Activated CD4-positive, alpha-beta memory T cell treated with anti-CD3 and anti-CD28 coated beads for 36 hours (primary cell): ENCODE measurements at regions not wholly inside any gene's neighbourhood (a gene's known extent, or its start where the extent isn't known, plus 50 kb on each side); places are given as distances from the start of the nearest gene placed in this dataset.

Source experiments
- CTCF ChIA-PET: fragments of 350-600 bp; sonication (Branson Sonifier 250); formaldehyde crosslinking; loops from one replicate; lab custom pipeline; 2021; ENCODE audit warnings: antibody characterized with exemption, inconsistent platforms; lab: Charles Lee
- POLR2A ChIA-PET: fragments of 350-600 bp; sonication (Branson Sonifier 250); formaldehyde crosslinking; loops from one replicate; lab custom pipeline; 2021; ENCODE audit warnings: antibody characterized with exemption; lab: Charles Lee
- DNase-seq: peaks from one replicate; pipeline ENCODE4 v3.0.0-alpha.2; 2020
- H3K27ac Mint-ChIP-seq: one replicate; pipeline ENCODE4 v1.8.0; 2021; ENCODE audit warnings: mixed read lengths
- H3K27me3 Mint-ChIP-seq: one replicate; pipeline ENCODE4 v1.8.0; 2021; ENCODE audit warnings: mixed read lengths
- H3K36me3 Mint-ChIP-seq: one replicate; pipeline ENCODE4 v1.8.0; 2021; ENCODE audit warnings: mixed read lengths
- H3K4me1 Mint-ChIP-seq: one replicate; pipeline ENCODE4 v1.8.0; 2021; ENCODE audit warnings: low read depth, mixed read lengths
- H3K4me3 Mint-ChIP-seq: one replicate; pipeline ENCODE4 v1.8.0; 2021; ENCODE audit warnings: mild to moderate bottlenecking, mixed read lengths
- H3K9me3 Mint-ChIP-seq: one replicate; pipeline ENCODE4 v1.8.0; 2021; ENCODE audit warnings: mixed read lengths
- intact Hi-C: fragments of 100-400 bp; cut with micrococcal nuclease; formaldehyde crosslinking; loops from one replicate; pipeline ENCODE4 v1.15.1; 2023

DNA sequence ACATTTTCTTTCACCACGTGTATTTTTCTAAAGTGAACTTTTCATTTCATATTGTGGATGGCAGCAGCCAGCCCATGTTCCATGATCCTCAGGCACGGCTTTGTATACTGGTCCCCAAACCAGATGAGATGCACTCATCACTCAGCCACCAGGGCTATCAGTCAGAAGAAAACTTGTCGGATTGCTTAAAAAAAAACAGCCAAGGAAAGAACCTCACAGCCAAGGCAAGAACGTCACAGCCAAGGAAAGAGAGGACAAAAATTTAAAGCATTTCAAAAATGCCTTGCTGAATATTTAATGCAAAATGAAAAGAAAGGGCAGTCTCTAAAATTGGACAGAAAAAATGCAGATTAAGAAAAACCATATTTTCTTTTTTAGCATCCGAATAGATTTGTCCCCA lies 333.3 kb downstream of the PDGFC start:
- intact Hi-C loops, result no loop called here
- H3K4me3 Mint-ChIP-seq, result no peak overlapping the region
- DNase-seq, result no peak
- H3K27ac Mint-ChIP-seq, result no peak overlapping the region
- H3K36me3 Mint-ChIP-seq, result no peaks in the 10 kb centered on the region
- H3K27me3 Mint-ChIP-seq, result no peaks in the 10 kb centered on the region
- H3K4me1 Mint-ChIP-seq, result no peaks in the 10 kb centered on the region
- H3K9me3 Mint-ChIP-seq, result peaks cover 12% of the 10 kb centered on the region
- POLR2A ChIA-PET, result no interaction called here
- CTCF ChIA-PET, result no interaction called here

- intact Hi-C loops, result no loop called here
- DNase-seq, result no peak
Measured at GRCh38 chr4:156636381-156636780, 335.2 kb downstream of the PDGFC start.

DNA sequence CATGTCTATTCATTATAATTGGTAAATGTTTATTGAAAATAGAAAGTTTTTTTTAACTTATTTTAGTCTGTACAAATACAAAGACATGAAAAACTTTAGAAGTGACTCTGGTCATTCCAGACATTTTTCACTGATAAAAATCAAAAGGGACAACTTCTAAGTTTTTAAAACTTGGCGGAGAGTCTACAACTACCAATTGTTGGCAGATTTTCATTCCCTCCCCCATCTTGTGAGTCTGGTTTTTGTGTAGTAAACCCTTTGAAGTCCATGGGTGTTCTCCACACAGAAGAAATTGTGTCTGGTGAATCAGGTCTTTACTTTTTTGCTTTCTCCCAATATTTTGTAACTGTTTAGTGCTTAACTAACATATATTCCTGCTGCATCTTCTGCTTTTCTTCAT lies 336.5 kb downstream of the PDGFC start:
- DNase-seq, result no peak
- H3K4me3 Mint-ChIP-seq, result no peak overlapping the region
- ChIA-PET CTCF (no interaction called here), POLR2A (no interaction called here)
- H3K27me3 Mint-ChIP-seq, result no peaks in the 10 kb centered on the region
- H3K36me3 Mint-ChIP-seq, result no peaks in the 10 kb centered on the region
- H3K4me1 Mint-ChIP-seq, result no peaks in the 10 kb centered on the region
- intact Hi-C loops, result no loop called here
- H3K9me3 Mint-ChIP-seq, result peaks cover 13% of the 10 kb centered on the region
- no peak overlapping the region for H3K27ac Mint-ChIP-seq

More at GRCh38 chr4:156636381-156636780, 335.2 kb downstream of the PDGFC start:
- ChIA-PET POLR2A (no interaction called here), CTCF (no interaction called here)
- H3K27me3 Mint-ChIP-seq, result no peaks in the 10 kb centered on the region
- H3K9me3 Mint-ChIP-seq, result peaks cover 11% of the 10 kb centered on the region
- no peak overlapping the region for H3K27ac Mint-ChIP-seq
- no peaks in the 10 kb centered on the region for H3K4me1 Mint-ChIP-seq
- no peaks in the 10 kb centered on the region for H3K36me3 Mint-ChIP-seq
- no peak overlapping the region for H3K4me3 Mint-ChIP-seq

- Mint-ChIP-seq H3K9me3 (peaks cover 16% of the 10 kb centered on the region), H3K4me3 (no peak overlapping the region), H3K27ac (no peak overlapping the region), H3K4me1 (no peaks in the 10 kb centered on the region), H3K36me3 (no peaks in the 10 kb centered on the region), H3K27me3 (no peaks in the 10 kb centered on the region)
- ChIA-PET CTCF (no interaction called here), POLR2A (no interaction called here)
- no peak for DNase-seq
- intact Hi-C loops, result no loop called here
Measured at GRCh38 chr4:156634612-156635011, 337.0 kb downstream of the PDGFC start.

- no peak for DNase-seq
- H3K4me1 Mint-ChIP-seq, result no peaks in the 10 kb centered on the region
- H3K9me3 Mint-ChIP-seq, result peaks cover 10% of the 10 kb centered on the region
- ChIA-PET CTCF (no interaction called here), POLR2A (no interaction called here)
- no peak overlapping the region for H3K27ac Mint-ChIP-seq
- no peak overlapping the region for H3K4me3 Mint-ChIP-seq
- H3K27me3 Mint-ChIP-seq, result no peaks in the 10 kb centered on the region
- intact Hi-C loops, result no loop called here
- no peaks in the 10 kb centered on the region for H3K36me3 Mint-ChIP-seq
Measured at GRCh38 chr4:156633847-156634246, 337.8 kb downstream of the PDGFC start.

GRCh38 chr4:156628858-156629257 lies 342.7 kb downstream of the PDGFC start:
- POLR2A ChIA-PET, result no interaction called here
- H3K9me3 Mint-ChIP-seq, result peaks cover 10% of the 10 kb centered on the region
- no peak overlapping the region for H3K4me3 Mint-ChIP-seq
- no peaks in the 10 kb centered on the region for H3K4me1 Mint-ChIP-seq
- DNase-seq, result no peak
- H3K36me3 Mint-ChIP-seq, result no peaks in the 10 kb centered on the region
- H3K27me3 Mint-ChIP-seq, result no peaks in the 10 kb centered on the region
- CTCF ChIA-PET, result no interaction called here
- intact Hi-C loops, result no loop called here
- no peak overlapping the region for H3K27ac Mint-ChIP-seq

DNA sequence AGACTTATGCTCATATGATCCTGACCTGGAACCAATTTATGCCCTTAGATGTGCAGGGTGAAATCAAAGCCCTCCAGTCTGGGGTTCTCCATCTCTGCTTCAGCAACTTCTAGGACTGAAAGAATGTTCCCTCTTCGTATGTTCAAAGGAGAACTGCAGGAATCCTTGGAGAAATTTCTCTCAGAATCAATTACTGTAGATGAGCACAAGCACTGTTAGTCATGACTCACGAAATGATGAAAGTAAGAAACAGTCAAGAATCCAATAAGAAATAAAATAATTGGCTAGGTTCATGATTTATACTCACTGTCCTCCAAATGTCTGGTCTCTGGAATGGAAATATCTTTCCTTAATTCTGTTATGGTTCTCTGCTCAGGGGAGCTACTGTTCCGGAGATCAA lies 348.2 kb downstream of the PDGFC start:
- Mint-ChIP-seq H3K36me3 (no peaks in the 10 kb centered on the region), H3K4me1 (no peaks in the 10 kb centered on the region), H3K9me3 (peaks cover 13% of the 10 kb centered on the region), H3K27ac (no peak overlapping the region), H3K4me3 (no peak overlapping the region), H3K27me3 (no peaks in the 10 kb centered on the region)
- no peak for DNase-seq
- CTCF ChIA-PET, result no interaction called here
- POLR2A ChIA-PET, result no interaction called here
- intact Hi-C loops, result no loop called here

DNA sequence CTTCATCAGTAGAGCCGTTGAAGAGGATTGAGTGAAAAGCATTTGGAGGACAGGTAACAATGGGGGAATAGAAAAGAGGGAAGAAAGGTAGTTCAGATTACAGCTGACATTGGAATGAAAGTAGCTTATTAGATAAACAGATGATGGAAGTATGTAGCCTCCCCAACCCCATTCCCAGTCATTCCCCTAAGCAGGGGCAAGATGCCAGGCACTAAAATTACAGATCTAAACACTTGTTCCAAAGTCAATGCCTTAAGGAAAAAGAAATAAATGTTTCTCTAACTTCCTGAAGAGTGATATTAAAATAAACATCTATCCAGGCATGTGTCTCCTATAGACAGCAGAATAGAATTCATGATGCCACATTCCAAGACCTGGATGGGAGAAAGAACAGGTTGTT lies 350.8 kb downstream of the PDGFC start:
- Mint-ChIP-seq H3K27me3 (no peaks in the 10 kb centered on the region), H3K9me3 (peaks cover 10% of the 10 kb centered on the region), H3K4me1 (no peaks in the 10 kb centered on the region), H3K27ac (no peak overlapping the region), H3K36me3 (no peaks in the 10 kb centered on the region), H3K4me3 (no peak overlapping the region)
- no peak for DNase-seq
- intact Hi-C loops, result no loop called here
- ChIA-PET CTCF (no interaction called here), POLR2A (no interaction called here)

- Mint-ChIP-seq H3K27ac (no peak overlapping the region), H3K4me3 (no peak overlapping the region), H3K4me1 (no peaks in the 10 kb centered on the region), H3K36me3 (no peaks in the 10 kb centered on the region), H3K27me3 (no peaks in the 10 kb centered on the region), H3K9me3 (peaks cover 10% of the 10 kb centered on the region)
- intact Hi-C loops, result no loop called here
- DNase-seq, result no peak
- POLR2A ChIA-PET, result no interaction called here
- CTCF ChIA-PET, result no interaction called here
Measured at GRCh38 chr4:156619154-156619934, 352.3 kb downstream of the PDGFC start.

DNA sequence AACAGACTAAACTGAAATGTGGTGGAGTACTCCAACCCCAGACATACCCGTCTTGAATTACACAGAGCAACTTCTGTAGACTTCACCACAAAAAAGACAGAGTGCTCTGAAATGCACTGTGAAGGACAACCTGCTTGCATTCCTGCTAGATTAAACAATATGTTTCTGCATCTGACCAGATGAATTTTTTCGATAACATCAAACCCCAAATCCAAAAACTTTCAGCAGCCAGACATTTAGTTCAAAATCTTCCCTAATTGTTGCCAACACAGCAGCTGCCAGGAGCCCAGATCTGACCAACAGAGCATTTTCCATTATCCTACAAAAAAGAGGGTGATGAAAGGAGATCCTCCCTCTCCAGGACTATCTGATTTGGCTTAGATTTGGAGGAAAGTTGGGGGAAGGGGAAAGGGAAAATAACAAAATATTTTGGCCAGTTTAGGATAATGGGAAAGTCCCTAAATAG lies 356.5 kb downstream of the PDGFC start:
- CTCF ChIA-PET, result no interaction called here
- intact Hi-C loops, result no loop called here
- no peak overlapping the region for H3K27ac Mint-ChIP-seq
- POLR2A ChIA-PET, result interaction anchor here (0.6 kb wide), 1 partner anchor 307 kb away, joined by 3 read pairs; no protein-coding TSS in a partner anchor
- H3K4me1 Mint-ChIP-seq, result no peaks in the 10 kb centered on the region
- H3K4me3 Mint-ChIP-seq, result no peak overlapping the region
- no peak for DNase-seq
- no peaks in the 10 kb centered on the region for H3K36me3 Mint-ChIP-seq
- no peaks in the 10 kb centered on the region for H3K27me3 Mint-ChIP-seq
- H3K9me3 Mint-ChIP-seq, result no peaks in the 10 kb centered on the region

DNA sequence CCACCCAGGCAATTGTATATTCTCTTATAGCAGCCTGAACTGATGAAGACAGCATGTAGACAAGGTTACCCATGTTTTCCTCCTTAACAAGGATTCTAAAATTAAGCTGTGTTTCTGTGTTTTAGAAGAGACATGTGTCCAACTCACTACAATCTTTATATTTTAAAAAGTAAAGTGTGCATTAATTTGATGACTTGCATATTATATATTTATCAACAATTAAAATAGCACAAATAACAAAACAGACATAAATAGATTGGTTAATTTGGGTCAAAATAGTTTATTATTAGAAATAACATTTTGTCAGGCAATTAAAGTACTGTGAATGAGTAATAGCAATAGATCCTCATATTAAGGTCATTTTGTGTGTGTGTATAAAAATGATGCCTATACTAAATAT lies 357.1 kb downstream of the PDGFC start:
- intact Hi-C loops, result no loop called here
- Mint-ChIP-seq H3K9me3 (no peaks in the 10 kb centered on the region), H3K27ac (no peak overlapping the region), H3K36me3 (no peaks in the 10 kb centered on the region), H3K27me3 (no peaks in the 10 kb centered on the region), H3K4me1 (no peaks in the 10 kb centered on the region), H3K4me3 (no peak overlapping the region)
- CTCF ChIA-PET, result no interaction called here
- no peak for DNase-seq
- POLR2A ChIA-PET, result interaction anchor here (0.6 kb wide), 1 partner anchor 308 kb away, joined by 3 read pairs; no protein-coding TSS in a partner anchor

GRCh38 chr4:156609421-156609820 lies 362.2 kb downstream of the PDGFC start:
- H3K36me3 Mint-ChIP-seq, result no peaks in the 10 kb centered on the region
- H3K27ac Mint-ChIP-seq, result no peak overlapping the region
- H3K4me1 Mint-ChIP-seq, result no peaks in the 10 kb centered on the region
- no peak overlapping the region for H3K4me3 Mint-ChIP-seq
- no peaks in the 10 kb centered on the region for H3K27me3 Mint-ChIP-seq
- DNase-seq, result no peak
- intact Hi-C loops, result no loop called here
- ChIA-PET CTCF (no interaction called here), POLR2A (no interaction called here)
- H3K9me3 Mint-ChIP-seq, result no peaks in the 10 kb centered on the region

- CTCF ChIA-PET, result no interaction called here
- Mint-ChIP-seq H3K36me3 (no peaks in the 10 kb centered on the region), H3K27me3 (no peaks in the 10 kb centered on the region), H3K4me1 (no peaks in the 10 kb centered on the region), H3K4me3 (no peak overlapping the region), H3K9me3 (no peaks in the 10 kb centered on the region), H3K27ac (no peak overlapping the region)
- no peak for DNase-seq
- intact Hi-C loops, result no loop called here
- POLR2A ChIA-PET, result no interaction called here
Measured at GRCh38 chr4:156608651-156609050, 362.9 kb downstream of the PDGFC start.
